Heart left ventricle (tissue), 13 donors: ENCODE measurements at regions not wholly inside any gene's neighbourhood (a gene's known extent, or its start where the extent isn't known, plus 50 kb on each side); places are given as distances from the start of the nearest gene placed in this dataset.

ENCODE experiments used
- CTCF ChIP-seq, 12 donors: fragments of 200-600 bp; sonication (generic) in 4 of 12; IDR thresholded peaks; one replicate each; pipeline versions ENCODE4 v1.5.0 to v1.8.0; 2018 to 2022; ENCODE audit warnings: antibody characterized with exemption in 12 of 12, mild to moderate bottlenecking in 5 of 12
- POLR2A ChIP-seq, 2 donors: fragments of 450-650 bp; IDR thresholded peaks; one replicate each; pipeline ENCODE4 v1.6.1; 2017; ENCODE audit warnings: antibody characterized with exemption in 2 of 2, mild to moderate bottlenecking in 2 of 2, moderate library complexity in 2 of 2
- donor health status: ischemic (EF 13 %, LVEDD 7.1; RV severe dilation, severe dysfunction).
- donor health status: DM: no; HTN: yes; CAD: no.
- donor health status: DM: no; HTN: no; CAD: no.
- donor health status: ischemic (EF 25% LVEDD 6.9; RV normal size, moderate dysfunction).
- donor health status: ischemic (EF 25% LVEDD 5.7; RV mildly dilated, moderate dysfunction).
- donor health status: ischemic (EF 35%, LVEDD 5.7; RV mildly dilated, moderate dysfunction).
- donor health status: nonischemic (EF 11% LVEDD 7.7; RV severe dilation, severe dysfunction).
- donor health status: DM: yes; HTN: yes; CAD: no.
- donor health status: PGD.
- donor health status: ischemic (EF 29% LVEDD 5.4; RV normal size, mild dysfunction).
- donor health status: nonischemic (EF 23%, LVEDD 6.1; RV moderate dilation, normal function).

GRCh38 chr9:95764533-95765319 lies 110.8 kb upstream of the ERCC6L2 start:
- TF ChIP-seq CTCF (IDR thresholded peaks at IDR 0.05) (no peak), POLR2A (IDR thresholded peaks at IDR 0.05) (no peak)
